Nucleus accumbens (tissue), 56 donors: ENCODE measurements at regions not wholly inside any gene's neighbourhood (a gene's known extent, or its start where the extent isn't known, plus 50 kb on each side); places are given as distances from the start of the nearest gene placed in this dataset.
"Not testable (repeated sequence)": the region's sequence is repeated elsewhere in the genome, so short reads cannot be mapped to it uniquely, and the experiment has no call there.

Experiments
- DNase-seq, 56 donors: peaks; one replicate each; lab custom pipeline; 2025; lab: John Stamatoyannopoulos, UW

DNA sequence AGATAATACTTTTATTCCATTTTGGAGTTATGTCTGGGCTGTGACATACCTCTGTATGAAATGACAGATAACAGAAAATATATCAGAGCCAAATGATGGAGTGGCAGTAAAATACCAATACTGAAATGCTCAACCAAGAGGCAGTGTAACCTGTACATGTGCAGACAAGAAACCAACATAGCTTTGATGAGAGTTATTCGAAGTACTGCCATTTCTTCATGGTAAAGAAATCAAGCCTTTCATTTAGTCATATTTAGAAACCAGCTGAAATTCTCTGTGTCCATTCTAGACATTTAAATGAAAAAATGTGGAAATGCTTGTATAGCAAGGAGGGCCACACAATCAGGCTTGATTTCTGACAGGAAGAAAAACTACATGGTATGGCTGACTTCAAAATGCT lies 127.1 kb upstream of the PTPRZ1 start:
- DNase-seq = no peak

DNA sequence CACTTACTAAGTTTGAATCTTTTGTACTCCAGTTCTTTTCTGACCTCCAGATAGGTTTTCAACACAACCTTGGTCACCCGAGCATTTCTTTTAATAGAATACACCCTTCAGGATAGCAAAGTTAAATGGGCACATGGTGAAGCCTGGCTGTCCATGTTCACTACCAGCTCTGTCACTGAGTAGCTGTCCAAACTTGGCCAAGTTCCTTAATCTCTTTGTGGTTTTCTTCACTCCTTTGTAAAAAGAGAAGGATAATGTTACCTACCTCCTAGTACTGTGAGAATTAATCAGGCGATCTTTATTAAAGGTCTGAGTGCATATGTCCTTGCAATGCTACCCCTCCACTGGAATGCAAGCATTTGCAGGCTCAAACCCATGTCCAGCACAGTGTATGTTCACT lies 128.1 kb upstream of the PTPRZ1 start:
- no peak for DNase-seq

DNA sequence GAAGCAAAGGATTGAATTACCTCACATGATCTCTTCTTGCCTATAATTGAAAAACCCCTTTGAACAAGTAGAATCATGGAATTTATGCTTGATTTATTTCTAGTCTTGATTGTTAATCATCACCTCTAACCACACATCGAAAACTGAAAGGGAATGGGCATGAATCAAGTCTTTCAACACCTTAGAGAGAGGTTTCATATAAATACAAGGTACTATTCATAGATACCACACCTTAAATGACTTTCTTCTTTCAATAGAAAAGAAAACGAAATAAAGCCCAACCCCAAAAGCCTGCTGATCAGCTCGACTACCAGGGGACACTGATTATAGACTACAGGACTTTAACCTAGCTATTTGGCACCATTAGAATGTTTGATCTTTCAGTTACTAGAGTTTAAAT lies 128.6 kb upstream of the PTPRZ1 start:
- no peak for DNase-seq

DNA sequence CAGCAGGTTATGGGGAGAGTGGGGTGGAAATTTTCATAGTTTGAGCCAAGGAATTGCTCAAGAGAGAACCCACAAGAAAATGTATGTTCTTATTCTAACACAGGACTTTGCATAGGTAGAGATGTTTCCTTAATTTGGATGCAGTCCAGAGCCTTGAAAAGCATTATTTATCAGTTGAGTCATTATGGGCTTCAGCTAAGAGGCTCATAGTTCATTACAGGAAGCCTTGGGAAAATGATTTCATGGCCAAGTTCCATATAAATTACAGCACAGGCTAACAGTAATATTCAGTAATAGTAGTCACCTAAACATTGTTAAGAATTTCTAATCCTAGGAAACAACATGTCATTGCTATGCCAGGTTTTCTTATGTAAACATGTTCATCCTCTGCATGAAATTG lies 131.1 kb upstream of the PTPRZ1 start:
- no peak for DNase-seq

DNA sequence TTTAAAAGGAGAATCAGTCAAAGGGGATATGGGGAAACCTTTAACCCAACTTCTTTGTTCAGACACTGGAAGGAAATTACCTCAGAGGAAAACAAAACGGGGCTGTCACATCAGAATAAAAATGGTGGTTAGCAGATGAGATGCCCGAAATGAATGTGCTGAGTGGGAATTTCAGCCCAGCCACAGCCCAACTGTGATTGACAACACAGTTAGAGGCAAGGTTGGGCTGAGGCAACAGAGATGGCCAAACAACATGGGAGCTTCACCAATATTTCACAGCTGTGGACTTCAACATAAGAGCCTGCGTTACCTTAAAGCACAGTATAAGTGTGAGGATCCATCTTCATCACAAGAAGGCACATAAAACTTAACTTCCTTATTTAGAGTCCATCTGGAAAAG lies 133.5 kb upstream of the PTPRZ1 start:
- no peak for DNase-seq

DNA sequence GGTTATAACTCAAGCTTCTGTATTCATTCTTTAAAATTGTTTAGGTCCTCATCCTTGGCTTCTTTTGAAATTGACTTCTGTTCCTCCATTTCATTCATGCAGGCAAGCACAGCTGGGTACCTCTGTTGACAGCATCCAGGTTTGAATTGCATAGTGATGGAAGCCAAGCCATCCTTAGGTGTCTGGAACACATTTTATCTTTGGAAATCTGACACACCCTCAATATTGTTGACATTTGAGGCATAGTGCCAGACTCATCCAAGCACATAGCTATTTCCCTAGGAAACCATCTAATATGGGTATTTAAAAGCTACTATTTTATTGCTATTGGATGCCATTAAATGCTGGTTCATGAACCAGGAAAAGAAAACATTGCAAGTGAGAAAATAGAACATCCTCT lies 142.1 kb upstream of the PTPRZ1 start:
- DNase-seq = no peak

DNA sequence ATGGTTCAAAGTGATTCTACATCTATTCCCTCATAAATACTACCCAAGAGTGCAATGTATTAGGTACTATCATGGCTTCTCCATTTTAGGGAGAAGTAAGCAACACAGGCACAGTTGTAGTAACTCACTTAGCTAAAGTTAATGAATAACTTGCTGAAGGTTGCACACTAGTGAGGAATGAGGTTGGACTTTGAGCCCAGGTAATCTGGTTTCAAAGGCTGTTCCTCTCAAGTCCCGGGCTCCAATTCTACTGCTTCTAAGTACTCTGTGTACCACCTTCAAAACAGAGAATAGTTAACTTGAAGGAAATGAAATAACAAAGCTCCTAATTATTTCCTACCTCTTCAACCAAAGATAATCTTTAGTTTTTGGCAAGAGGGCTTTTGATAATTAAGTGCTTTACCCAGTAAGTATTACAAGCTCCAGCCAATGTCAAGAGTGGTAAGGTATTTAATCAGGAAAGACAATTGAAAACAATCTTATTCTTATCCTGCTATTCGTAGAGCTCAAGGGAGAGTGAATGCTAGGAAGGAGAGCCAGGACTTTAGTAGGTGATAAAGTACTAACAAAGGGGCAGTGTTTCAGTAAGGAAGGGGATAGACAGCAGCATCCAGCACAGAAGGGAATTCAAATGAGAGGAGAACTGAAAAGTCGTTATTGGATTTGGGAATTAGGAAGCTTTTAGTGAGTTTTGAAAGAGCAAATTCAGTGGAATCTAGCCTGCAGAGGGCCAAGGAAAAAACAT lies 158.2 kb upstream of the PTPRZ1 start:
- DNase-seq = no peak

DNA sequence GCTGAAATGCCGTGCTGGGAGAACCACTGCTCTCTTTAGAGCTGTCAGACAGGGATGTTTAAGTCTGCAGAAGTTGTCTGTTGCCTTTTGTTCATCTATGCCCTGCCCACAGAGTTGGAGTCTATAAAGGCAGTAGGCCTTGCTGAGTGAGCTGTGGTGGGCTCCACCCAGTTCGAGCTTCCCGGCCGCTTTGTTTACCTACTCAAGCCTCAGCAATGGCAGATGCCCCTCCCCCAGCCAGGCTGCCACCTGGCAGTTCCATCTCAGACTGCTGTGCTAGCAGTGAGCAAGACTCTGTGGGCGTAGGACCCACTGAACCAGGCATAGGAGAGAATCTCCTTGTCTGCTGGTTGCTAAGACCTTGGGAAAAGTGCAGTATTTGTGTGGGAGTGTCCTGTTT lies 160.0 kb upstream of the PTPRZ1 start:
- DNase-seq = not testable (repeated sequence)

DNA sequence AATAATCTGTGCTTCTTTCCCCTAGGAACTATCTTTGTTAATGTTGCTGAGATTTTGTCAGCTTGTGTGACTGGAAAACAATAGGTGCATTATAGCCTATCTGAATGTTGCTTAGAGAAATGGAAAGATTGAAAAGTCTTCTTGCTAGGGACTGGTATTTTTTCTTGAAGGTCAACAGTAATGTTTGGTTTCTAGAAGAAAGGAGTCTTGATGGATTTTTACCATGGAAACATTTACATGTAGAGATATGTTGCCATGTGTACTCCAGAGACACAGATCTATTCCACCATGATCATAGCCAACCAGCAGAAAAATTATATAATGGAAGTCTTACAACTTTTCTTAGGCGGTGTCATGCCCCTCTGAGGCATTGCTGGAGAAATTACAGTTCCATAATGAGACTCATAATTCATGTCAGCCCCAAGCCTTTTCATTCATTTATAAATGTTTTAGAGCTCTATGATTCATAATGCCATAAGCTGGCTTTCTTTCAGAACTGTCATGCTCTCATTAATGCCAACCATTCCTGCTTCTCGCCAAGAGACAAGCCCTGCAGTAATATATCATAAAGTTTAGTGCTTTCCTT lies 175.1 kb upstream of the PTPRZ1 start:
- no peak for DNase-seq

DNA sequence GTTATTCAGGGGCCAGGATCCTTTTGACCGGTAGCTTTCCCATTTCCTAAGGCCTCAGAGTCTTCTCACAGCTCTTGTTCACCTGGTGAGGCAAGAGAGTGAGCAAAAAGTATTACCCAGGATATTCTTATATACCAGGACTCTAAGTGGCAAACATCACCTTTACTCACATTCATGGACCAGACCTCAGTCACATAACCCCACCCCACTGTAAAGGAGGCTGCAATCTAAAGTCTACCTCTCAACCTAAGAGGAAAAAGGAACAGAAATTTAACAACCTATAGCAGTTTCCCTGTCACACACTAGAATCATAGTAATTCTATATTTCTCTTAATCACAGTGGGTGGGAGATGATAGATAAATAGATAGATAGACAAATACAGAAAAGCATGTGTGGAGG lies 176.0 kb upstream of the PTPRZ1 start:
- no peak for DNase-seq

DNA sequence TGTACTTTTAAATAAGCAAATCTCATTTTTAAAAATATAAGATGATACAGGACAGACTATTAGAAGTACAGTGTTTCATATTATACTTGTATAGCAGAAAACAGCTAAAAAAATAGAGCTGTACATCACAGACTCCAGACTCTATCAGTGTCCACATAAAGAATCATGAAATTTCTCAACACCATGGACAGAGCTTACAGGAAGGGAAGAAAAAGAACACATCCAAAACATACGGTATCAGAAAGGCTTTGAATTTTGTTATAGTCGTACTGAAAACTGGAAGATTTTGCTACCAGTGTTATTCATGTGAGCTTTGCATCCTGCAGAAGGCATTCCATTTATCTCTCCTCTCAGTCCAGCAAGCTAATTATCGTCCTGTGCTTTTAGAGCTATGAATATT lies 183.2 kb upstream of the PTPRZ1 start:
- no peak for DNase-seq

DNA sequence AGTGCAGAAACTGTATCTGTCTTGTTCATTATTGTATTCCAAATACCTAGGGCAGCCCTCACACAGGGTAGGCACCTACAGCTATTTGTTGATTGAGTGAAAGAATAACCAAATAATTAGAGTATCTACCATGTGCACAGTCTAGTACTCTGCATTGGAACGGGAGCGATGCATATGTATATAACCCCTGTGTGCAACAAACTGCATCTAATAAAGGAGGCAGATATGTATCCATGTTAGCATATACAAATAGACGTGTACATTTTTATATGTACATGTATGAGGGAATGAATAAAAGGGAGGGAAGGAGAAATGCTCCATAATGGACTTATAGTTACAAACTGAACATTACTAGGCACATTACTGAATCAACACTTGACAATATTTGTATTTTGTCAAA lies 191.3 kb upstream of the PTPRZ1 start:
- DNase-seq = no peak

DNA sequence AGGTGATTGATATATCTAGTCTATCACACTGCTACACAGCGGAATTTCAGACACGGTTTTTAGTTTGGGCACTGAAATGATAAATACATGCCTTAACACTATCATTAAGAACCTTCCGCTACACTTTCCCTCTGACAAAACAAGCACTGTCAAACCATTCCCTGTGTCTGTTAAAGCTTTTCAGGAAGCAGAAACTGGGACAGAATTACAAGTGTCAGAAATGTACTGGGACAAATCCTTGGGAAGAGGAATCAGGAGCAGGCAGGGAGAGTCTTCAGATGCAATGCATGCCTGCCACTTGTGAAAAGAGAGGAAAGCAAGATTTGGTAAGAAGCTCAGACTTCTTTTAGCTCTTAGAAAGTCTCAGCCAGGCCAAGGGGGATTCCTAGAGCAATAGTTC lies 196.8 kb upstream of the PTPRZ1 start:
- no peak for DNase-seq

DNA sequence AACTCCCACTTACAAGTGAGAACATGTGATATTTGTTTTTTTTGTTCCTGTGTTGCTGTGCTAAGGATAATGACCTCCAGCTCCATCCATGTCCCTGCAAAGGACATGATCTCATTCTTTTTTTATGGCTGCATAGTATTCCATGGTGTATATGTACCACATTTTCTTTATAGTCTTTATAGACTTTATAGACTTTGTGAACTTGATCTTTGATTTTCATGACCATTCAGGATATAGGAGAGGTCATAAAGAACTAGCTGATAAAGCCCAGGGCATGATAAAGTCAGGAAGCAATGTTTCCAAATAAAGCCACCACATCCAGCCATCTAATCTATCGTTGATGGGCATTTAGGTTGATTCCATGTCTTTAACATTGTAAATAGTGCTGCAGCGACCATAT lies 198.5 kb upstream of the PTPRZ1 start:
- not testable (repeated sequence) for DNase-seq

DNA sequence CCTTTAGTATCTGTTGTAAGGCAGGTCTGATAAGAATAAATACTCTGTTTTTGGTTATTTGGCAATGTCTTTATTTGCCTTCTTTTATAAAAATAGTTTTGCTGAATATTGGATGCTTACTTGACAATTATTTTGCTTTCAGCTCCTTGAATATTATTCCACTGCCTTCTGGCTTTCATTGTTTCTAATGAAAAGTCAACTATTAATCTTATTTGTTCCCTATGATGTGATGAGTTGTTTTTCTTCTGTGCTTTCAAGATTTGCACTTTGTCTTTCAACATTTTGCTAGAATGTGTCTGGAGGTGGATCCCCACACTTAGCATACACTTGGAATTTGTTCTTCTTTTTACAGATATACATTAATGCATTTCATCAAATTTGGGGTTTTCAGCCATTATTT lies 203.8 kb upstream of the PTPRZ1 start:
- no peak for DNase-seq

DNA sequence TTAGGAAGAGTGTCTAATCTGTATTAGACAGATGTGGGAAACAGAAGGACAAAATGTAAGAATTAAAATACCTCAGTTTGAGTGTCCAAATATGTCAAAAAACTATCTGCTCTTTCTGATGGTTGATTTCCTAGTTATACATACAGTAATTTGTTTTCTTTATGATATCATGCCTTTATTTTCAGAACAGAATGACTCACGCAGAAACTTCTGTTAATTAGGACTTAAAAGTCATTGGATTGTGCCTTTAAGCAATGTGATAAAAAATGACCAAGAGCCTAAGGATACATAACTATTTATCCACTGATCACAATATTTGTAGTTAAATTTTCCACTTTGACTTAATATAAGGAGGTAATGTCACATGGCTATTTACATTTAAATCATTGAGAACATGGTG lies 206.7 kb upstream of the PTPRZ1 start:
- no peak for DNase-seq

DNA sequence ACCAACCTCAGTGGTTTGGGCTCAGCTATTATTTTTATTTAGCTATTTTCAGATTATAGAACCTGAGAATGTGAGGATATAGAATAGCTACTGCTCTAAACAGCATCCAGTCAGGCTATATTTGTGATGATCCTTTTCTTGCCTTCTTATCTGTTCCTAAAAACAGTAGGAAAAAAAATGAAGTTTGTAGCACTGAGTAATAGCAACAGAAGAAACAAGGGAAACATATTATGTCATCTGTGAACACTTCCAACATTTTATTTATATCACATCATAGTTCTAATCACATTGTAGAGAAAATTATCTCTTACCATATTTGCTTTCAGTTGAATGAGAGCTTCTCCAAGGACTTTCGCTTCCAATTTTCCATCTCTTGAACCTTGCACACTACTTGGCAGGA lies 229.6 kb upstream of the PTPRZ1 start:
- DNase-seq = no peak

DNA sequence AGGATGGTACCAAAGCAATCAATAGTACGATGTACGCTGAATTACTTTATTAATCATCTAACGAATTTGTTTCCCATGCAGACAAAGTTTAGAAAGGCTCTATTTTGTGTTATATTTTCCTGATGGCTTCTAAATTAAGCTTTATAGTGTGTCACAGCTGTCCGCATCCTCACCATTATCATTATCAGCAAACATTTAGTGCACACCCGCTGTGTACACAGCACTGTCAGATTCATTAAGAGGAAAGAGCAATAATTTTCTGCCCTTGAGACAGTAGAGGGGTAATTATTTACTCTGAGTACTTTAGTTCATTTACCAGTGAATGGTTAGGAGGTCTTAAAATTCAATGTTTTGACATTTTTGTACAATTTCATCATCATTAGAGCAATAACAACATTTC lies 233.3 kb upstream of the PTPRZ1 start:
- DNase-seq = no peak

DNA sequence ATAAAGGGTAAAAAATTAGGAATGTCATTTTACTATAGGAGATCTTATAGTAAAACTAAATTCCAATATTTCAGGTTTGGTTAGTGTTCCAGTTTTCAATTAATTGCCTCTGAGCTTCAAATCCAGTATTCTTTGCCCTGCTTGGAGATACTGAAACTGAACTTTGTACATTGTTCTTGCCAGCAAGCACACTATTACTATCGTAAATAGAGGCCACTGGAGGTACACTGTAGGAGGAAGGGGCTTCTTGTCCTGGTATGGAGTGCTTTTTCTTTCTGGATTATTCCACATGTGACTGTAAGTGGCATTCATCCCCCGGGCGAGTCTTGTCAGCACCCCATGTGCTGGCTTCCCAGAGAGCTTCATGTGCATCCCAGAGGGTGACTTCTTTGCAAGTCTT lies 234.7 kb upstream of the PTPRZ1 start:
- DNase-seq = no peak

DNA sequence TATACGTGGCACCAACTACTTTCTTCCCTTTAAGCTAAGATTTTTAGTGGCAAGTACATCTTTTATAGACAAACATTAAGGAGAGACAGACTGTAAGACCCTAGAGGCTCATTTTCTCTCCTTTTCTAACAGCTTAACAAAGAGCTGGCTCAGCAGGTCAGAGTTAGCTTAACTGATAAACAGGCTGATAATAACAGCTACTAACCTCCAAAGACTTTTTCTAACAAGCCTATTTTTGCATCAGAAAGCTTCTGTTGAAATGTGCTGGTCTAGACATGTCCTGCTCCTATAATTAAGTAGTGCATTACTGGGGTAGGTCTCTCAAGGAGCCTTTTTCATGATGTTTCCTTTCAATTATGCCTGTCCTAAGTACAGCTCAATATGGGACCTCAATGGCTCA lies 238.2 kb upstream of the FAM3C start:
- DNase-seq = no peak

DNA sequence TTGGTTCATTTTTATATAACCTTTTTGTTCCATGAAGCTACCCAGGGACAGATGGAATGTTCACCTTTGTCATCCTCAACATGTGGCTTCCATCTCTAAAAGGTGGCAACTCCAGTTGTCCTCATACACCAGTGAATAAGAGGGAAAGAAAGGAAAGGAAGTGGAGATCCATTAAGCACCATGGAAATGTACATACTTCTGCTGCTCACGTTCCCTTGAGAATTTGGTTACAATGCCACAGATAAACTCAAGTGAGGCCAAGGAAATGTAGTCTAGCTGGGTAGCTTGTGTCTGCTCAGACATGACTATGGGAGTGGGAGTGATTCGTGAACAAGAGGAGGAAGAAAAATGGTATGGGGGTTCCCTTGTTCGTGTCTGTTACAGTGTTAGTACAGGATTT lies 237.1 kb upstream of the FAM3C start:
- DNase-seq = no peak

DNA sequence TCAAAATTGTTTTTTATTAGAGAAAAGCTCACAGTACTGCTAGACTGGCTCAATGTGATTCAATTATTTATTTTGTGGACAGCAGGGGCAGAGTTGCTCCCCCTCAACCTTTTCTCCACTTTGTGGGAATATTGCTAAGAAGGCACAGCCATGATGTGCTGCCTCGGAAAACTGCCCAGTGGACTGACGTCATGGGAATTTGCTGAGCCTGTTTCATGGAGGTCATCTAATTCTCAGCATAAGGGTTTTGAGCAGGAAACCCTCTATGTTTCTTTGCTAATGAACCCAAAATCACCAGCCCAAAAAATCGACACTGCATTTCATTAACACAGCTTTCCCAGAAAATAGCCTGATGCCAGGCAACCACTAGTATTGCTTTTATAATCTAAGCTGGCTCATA lies 228.8 kb upstream of the FAM3C start:
- peak in 32 of 56 donors; percentile 0 to 66 (median 20) for DNase-seq
